Esophagus (tissue), 2 donors: ENCODE measurements at regions not wholly inside any gene's neighbourhood (a gene's known extent, or its start where the extent isn't known, plus 50 kb on each side); places are given as distances from the start of the nearest gene placed in this dataset.

Source experiments
- H3K27ac ChIP-seq, 2 donors: one replicate each; pipeline ENCODE4 v1.5.1; 2013; ENCODE audit warnings: low read depth in 2 of 2, mild to moderate bottlenecking in 2 of 2, inconsistent platforms in 1 of 2, low read length in 1 of 2, moderate library complexity in 1 of 2
- H3K27me3 ChIP-seq, 2 donors: one replicate each; pipeline ENCODE4 v1.6.1; 2013; ENCODE audit warnings: low read length in 2 of 2, control low read depth in 1 of 2, mild to moderate bottlenecking in 1 of 2; ENCODE audit not compliant: insufficient read depth in 2 of 2, control insufficient read depth in 1 of 2
- H3K36me3 ChIP-seq, 2 donors: one replicate each; pipeline ENCODE4 v1.6.1; 2013; ENCODE audit warnings: low read length in 1 of 2; ENCODE audit not compliant: control insufficient read depth in 2 of 2, insufficient read depth in 2 of 2
- H3K4me1 ChIP-seq, 2 donors: one replicate each; pipeline ENCODE4 v1.6.1; 2013; ENCODE audit warnings: low read length in 1 of 2; ENCODE audit not compliant: control insufficient read depth in 2 of 2, insufficient read depth in 2 of 2
- H3K4me3 ChIP-seq, 2 donors: one replicate each; pipeline ENCODE4 v1.5.1; 2013; ENCODE audit warnings: low read length in 2 of 2, mild to moderate bottlenecking in 2 of 2, low read depth in 1 of 2, moderate library complexity in 1 of 2
- H3K9me3 ChIP-seq, 2 donors: one replicate each; pipeline ENCODE4 v1.6.1; 2013; ENCODE audit warnings: mild to moderate bottlenecking in 2 of 2, low read depth in 1 of 2, low read length in 1 of 2, moderate library complexity in 1 of 2; ENCODE audit not compliant: control insufficient read depth in 2 of 2, insufficient read depth in 1 of 2
- WGBS, 2 donors: extraction: QIAGEN DNeasy Blood & Tissue Kit; methylation state at CpG; one replicate each; pipeline ENCODE4 v1.1.7; 2013; 5-methylcytosine and 5-hydroxymethylcytosine counted together
- donor health status: healthy with polysubstance abuse.
- donor health status: Bipolar disorder and iron deficiency.

- no peak overlapping the region for H3K27ac ChIP-seq
These were observed 262.6 kb upstream of the SORL1-AS1 start for GRCh38 chr11:121715405-121715804.

GRCh38 chr11:121714351-121714750 is 261.6 kb upstream of the SORL1-AS1 start:
- H3K27me3 ChIP-seq: no peaks in the 10 kb centered on the region
- no peaks in the 10 kb centered on the region for H3K9me3 ChIP-seq
- no peaks in the 10 kb centered on the region for H3K36me3 ChIP-seq
- 91 to 98% methylated on average over 3 of the region's 3 CpGs for WGBS, 2 donors
- no peak overlapping the region for H3K27ac ChIP-seq
- no peaks in the 10 kb centered on the region for H3K4me1 ChIP-seq
- H3K4me3 ChIP-seq: no peak overlapping the region

More at GRCh38 chr11:121715405-121715804, 262.6 kb upstream of the SORL1-AS1 start:
- Histone ChIP-seq H3K9me3 (no peaks in the 10 kb centered on the region), H3K36me3 (no peaks in the 10 kb centered on the region), H3K4me3 (no peak overlapping the region), H3K27me3 (no peaks in the 10 kb centered on the region), H3K4me1 (no peaks in the 10 kb centered on the region)
- 67 to 69% methylated on average over 4 of the region's 4 CpGs for WGBS, 2 donors

- Histone ChIP-seq H3K27me3 (no peaks in the 10 kb centered on the region), H3K36me3 (no peaks in the 10 kb centered on the region), H3K4me1 (no peaks in the 10 kb centered on the region), H3K4me3 (no peak overlapping the region), H3K27ac (no peak overlapping the region), H3K9me3 (no peaks in the 10 kb centered on the region)
- WGBS, 2 donors: 78% methylated on average over 1 of the region's 1 CpG
These were observed 259.2 kb upstream of the SORL1-AS1 start for GRCh38 chr11:121711939-121712338.

- Histone ChIP-seq H3K9me3 (no peaks in the 10 kb centered on the region), H3K36me3 (no peaks in the 10 kb centered on the region), H3K4me1 (no peaks in the 10 kb centered on the region), H3K27ac (no peak overlapping the region), H3K27me3 (no peaks in the 10 kb centered on the region), H3K4me3 (no peak overlapping the region)
- 84 to 92% methylated on average over 2 of the region's 2 CpGs for WGBS, 2 donors
These were observed 258.5 kb upstream of the SORL1-AS1 start for GRCh38 chr11:121711236-121711635.

- H3K27ac ChIP-seq: no peak overlapping the region
- H3K36me3 ChIP-seq: no peaks in the 10 kb centered on the region
- no peaks in the 10 kb centered on the region for H3K27me3 ChIP-seq
- 15 to 29% methylated on average over 1 of the region's 1 CpG for WGBS, 2 donors
- H3K9me3 ChIP-seq: no peaks in the 10 kb centered on the region
- H3K4me3 ChIP-seq: no peak overlapping the region
- H3K4me1 ChIP-seq: no peaks in the 10 kb centered on the region
These were observed 254.2 kb upstream of the SORL1-AS1 start for GRCh38 chr11:121706884-121707420.

GRCh38 chr11:121703201-121703600 is 250.4 kb upstream of the SORL1-AS1 start:
- H3K27ac ChIP-seq: no peak overlapping the region
- no peaks in the 10 kb centered on the region for H3K27me3 ChIP-seq
- no peaks in the 10 kb centered on the region for H3K9me3 ChIP-seq
- no peak overlapping the region for H3K4me3 ChIP-seq
- H3K4me1 ChIP-seq: no peaks in the 10 kb centered on the region
- H3K36me3 ChIP-seq: no peaks in the 10 kb centered on the region
- WGBS, 2 donors: 71 to 76% methylated on average over 2 of the region's 2 CpGs

GRCh38 chr11:121700968-121701367 is 248.2 kb upstream of the SORL1-AS1 start:
- H3K4me3 ChIP-seq: no peak overlapping the region
- H3K9me3 ChIP-seq: no peaks in the 10 kb centered on the region
- no peaks in the 10 kb centered on the region for H3K27me3 ChIP-seq
- WGBS, 2 donors: 70 to 73% methylated on average over 4 of the region's 4 CpGs
- H3K4me1 ChIP-seq: no peaks in the 10 kb centered on the region
- H3K36me3 ChIP-seq: no peaks in the 10 kb centered on the region
- H3K27ac ChIP-seq: no peak overlapping the region

- Histone ChIP-seq H3K27me3 (no peaks in the 10 kb centered on the region), H3K9me3 (no peaks in the 10 kb centered on the region), H3K4me1 (no peaks in the 10 kb centered on the region), H3K4me3 (no peak overlapping the region), H3K36me3 (no peaks in the 10 kb centered on the region), H3K27ac (no peak overlapping the region)
- WGBS, 2 donors: 73 to 78% methylated on average over 5 of the region's 5 CpGs
These were observed 247.0 kb upstream of the SORL1-AS1 start for GRCh38 chr11:121699801-121700200.

GRCh38 chr11:121696931-121697670 is 244.3 kb upstream of the SORL1-AS1 start:
- no peak overlapping the region for H3K4me3 ChIP-seq
- WGBS, 2 donors: 78 to 79% methylated on average over 10 of the region's 10 CpGs
- no peak overlapping the region for H3K27ac ChIP-seq
- no peaks in the 10 kb centered on the region for H3K9me3 ChIP-seq
- no peaks in the 10 kb centered on the region for H3K27me3 ChIP-seq
- no peaks in the 10 kb centered on the region for H3K36me3 ChIP-seq
- no peaks in the 10 kb centered on the region for H3K4me1 ChIP-seq
